Activated T-cell treated with anti-CD3 and anti-CD28 coated beads for 1 hour (primary cell): ENCODE measurements at regions not wholly inside any gene's neighbourhood (a gene's known extent, or its start where the extent isn't known, plus 50 kb on each side); places are given as distances from the start of the nearest gene placed in this dataset.
"Not testable (repeated sequence)": the region's sequence is repeated elsewhere in the genome, so short reads cannot be mapped to it uniquely, and the experiment has no call there.

Source experiments
- DNase-seq: peaks from one replicate; pipeline ENCODE4 v3.0.0-alpha.2; 2020; ENCODE audit warnings: low read depth

DNA sequence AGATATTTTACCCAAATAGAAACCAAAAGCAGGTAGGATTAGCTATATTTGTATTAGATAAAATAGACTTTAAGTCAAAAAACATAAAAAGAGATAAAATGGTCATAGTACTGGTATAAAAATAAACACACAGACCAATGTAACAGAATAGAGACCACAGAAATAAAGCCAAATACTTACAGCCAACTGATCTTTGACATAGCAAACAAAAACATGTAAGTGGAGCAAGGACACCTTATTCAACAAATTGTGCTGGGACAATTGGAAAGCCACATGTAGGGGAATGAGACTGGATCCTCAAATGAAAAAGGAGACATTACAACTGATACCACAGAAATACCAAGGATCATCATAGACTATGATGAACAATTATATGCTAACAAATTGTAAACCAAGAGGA is 94.5 kb upstream of the SIRPG start:
- DNase-seq, result no peak

DNA sequence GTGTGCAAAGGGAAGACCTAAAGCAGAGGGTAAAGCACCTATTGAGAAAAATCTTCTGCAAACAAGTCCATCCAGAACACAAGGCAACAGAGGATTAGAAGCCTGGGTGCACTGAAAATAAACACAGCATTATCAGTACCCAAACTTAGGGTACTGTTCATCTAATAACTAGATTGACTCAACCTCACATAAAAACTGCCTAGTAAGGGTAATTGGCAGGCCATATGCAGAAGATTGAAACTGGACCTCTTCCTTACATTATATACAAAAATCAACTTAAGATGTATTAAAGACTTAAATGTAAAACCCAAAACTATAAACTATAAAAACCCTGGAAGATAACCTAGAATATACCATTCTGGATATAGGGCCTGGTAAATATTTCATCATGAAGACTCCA is 91.2 kb upstream of the SIRPG start:
- DNase-seq, result no peak

- DNase-seq, result no peak
Observed at GRCh38 chr20:1747953-1748577, 90.5 kb upstream of the SIRPG start.

GRCh38 chr20:1742049-1742434 is 84.5 kb upstream of the SIRPG start:
- not testable (repeated sequence) for DNase-seq

DNA sequence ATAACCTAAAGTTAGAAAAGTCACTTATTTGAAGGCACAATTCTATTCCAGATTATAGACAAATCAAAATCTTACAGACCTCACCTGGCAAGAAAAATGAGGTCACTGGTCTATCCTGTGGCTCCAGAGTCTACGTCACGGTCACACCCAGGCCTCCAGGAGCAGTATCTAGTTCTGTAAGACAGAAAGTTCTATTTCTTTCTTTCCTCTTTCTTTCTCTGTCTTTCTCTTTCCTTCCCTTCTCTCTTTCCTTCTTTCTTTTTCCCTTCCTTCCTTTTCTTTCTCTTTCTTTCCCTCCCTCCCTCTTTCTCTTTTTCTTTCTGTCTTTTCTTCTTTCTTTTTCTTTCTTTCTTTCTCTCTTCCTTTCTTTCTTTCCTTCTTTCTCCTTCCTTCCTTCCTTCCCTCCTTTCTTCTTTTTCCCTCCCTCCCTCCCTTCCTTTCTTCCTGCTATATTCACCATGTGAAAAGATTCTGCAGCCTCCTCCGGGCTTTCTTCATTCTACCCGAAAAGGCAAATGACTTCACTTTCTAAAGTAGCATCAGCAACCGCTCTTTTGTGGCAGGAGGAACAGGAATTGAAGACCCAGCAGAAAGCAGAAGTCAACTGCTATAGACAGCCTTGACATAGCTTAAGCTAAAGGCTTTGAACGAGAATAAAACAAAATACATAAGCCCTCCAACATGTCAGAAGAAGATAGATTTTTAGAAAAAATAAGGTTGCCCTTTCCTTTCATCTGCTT is 83.9 kb upstream of the SIRPG start:
- no peak for DNase-seq

GRCh38 chr20:1737134-1737533 is 79.6 kb upstream of the SIRPG start:
- no peak for DNase-seq

GRCh38 chr20:1735417-1736089 is 78.0 kb upstream of the SIRPG start:
- no peak for DNase-seq

- no peak for DNase-seq
Observed at GRCh38 chr20:1734269-1734858, 76.8 kb upstream of the SIRPG start.

DNA sequence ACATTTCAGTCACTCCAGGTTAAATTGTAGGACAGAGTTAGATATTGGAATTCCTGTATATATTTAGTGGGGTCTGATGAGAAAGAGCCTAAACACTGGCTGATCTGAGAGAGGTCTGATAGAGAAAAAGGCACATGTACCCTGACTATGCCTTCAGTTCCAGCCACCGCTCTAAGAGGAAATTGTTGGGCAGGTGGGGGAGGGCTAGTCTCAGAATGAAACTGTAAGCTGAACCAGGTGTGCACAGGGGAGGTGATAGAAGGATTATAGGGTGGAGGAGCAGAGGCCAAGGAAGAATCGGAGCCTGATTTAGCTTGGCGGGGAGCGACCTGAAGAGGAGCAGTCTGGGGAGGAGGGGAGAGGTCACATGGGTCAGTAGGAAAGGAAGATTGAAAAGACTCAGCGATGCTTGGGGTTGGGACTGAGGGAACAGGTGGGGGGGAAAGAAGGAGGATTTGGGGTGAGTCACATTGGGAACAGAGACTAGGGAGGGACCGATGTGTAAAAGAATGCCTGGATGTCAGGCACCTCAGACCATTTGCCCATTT is 74.3 kb upstream of the SIRPG start:
- DNase-seq, result peak; percentile 19

DNA sequence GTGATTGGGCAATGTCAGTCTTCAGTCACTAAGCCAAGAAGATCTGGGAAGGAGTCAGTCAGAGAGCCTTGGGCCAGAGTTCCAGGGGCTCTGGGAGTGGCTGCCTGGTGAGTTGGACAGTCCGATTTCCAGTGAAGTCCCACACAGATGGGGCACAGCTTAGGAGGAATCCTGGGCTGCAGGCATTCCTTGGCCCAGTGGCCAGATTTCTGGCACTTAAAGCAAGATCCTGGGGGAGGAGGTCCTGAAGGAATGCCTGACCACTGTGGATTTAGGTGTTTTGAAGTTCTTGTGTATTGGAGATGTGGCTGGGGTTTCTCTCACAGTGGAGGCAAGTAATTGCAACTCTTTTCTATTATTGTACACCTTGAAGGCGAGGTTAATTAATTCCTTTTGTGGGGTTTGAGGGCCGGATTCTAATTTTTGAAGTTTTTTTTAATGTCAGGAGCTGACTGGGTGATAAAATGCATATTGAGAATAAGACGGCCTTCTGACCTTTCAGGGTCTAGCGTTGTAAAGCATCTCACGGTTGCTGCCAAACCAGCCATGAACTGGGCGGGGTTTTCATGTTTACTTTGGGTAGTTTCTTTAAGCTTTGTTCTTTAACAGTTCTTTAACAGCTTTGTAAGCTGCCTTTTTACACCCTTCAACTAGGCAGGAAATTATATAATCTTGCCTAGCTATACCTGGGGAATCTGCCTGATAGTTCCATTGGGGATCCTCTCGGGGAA is 73.6 kb upstream of the SIRPG start:
- DNase-seq, result not testable (repeated sequence)

DNA sequence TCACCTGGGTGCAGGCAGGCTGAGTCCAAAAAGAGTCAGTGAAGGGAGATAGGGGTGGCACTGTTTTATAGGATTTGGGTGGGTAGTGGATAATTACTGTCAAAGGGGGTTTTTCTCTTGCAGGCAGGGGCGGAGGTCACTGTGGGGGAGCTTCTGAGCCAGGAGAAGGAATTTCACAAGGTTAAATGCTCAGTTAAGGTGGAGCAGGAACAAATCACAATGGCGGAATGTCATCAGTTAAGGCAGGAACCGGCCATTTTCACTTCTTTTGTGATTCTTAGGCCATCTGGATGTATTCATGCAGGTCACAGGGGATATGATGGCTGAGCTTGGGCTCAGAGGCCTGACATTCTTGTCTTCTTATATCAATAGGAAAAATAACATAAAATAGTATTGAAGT is 69.7 kb upstream of the SIRPG start:
- DNase-seq, result not testable (repeated sequence)

GRCh38 chr20:1724901-1725300 is 67.3 kb upstream of the SIRPG start:
- no peak for DNase-seq

- no peak for DNase-seq
Observed at GRCh38 chr20:1722513-1723050, 65.0 kb upstream of the SIRPG start.

GRCh38 chr20:1721687-1722512 is 64.3 kb upstream of the SIRPG start:
- DNase-seq, result no peak

- DNase-seq, result no peak
Observed at GRCh38 chr20:1720845-1721475, 63.4 kb upstream of the SIRPG start.

DNA sequence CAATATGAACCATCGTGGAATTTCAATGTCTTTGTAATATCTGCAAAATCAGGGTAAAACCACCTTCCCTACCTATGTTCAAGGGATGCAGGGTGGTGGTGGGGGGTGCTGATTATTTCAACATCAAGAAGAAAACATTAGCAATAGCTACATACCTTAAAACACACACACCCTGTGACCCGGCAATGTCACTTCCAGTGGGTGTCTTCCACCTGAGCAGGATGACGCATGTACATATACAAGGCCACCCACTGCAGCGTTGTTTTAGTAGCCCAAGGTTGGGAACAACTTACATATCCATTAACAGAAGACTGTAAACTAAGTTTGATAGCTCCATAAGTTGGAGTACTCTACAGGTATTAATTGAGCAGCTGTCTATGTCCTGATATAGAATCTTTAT is 62.6 kb upstream of the SIRPG start:
- DNase-seq, result no peak

DNA sequence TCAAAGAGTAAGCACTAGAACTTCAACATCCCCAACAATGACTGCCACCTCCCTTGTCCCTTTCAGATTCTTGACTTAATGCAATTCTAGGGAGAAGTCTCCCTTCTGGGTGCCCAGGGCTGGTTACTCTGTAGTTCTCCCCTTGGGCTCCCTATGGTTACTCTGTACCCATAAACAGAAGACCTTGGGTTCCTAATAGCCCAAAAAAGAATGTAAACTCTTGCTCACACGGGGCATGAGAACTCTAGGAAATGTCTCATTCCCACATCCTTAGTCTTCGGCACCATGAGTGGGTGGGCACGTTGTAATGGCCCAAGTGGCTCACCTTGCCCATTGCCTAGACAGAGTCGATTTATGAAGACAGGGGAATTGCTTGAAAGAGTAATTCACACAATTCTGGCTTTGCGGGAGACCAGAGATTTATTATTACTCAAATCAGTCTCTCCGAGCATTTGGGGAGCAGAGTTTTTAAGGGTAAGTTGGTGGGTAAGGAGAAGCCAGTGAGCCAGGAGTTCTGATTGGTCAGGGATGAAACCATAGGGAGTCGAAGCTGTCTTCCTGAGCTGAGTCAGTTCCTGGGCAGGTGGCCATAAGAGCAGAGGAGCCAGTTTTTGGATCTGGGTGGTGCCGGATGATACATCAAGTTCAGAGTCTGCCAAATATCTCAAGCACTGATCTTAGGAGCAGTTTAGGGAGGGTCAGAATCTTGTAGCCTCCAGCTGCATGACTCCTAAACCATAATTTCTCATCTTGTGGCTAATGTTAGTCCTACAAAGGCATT is 61.2 kb upstream of the SIRPG start:
- DNase-seq, result no peak

GRCh38 chr20:1712634-1713624 is 55.4 kb upstream of the SIRPG start:
- no peak for DNase-seq
